GM18909 (cell line): ENCODE measurements at regions not wholly inside any gene's neighbourhood (a gene's known extent, or its start where the extent isn't known, plus 50 kb on each side); places are given as distances from the start of the nearest gene placed in this dataset.
A peak's percentile ranks its signal among the peaks of the same experiment; 100 is the strongest.

Experiments
- ATAC-seq: cut with Tn5 transposase; IDR thresholded peaks from one replicate; pipeline ENCODE4 v1.9.1; 2021; ENCODE audit warnings: mild to moderate bottlenecking; ENCODE audit not compliant: unreplicated experiment, poor library complexity

GRCh38 chr1:186738926-186739325, 58.7 kb upstream of the PTGS2 start:
- ATAC-seq, result peak; percentile 75

- no peak for ATAC-seq
Observed at GRCh38 chr1:186736971-186737685, 56.9 kb upstream of the PTGS2 start.

GRCh38 chr1:186735463-186735862, 55.2 kb upstream of the PTGS2 start:
- ATAC-seq, result no peak

GRCh38 chr1:186730951-186731729, 50.9 kb upstream of the PTGS2 start:
- no peak for ATAC-seq
